GM10248 (cell line): ENCODE measurements at regions not wholly inside any gene's neighbourhood (a gene's known extent, or its start where the extent isn't known, plus 50 kb on each side); places are given as distances from the start of the nearest gene placed in this dataset.

Experiments
- CTCF ChIA-PET: fragments of 300-600 bp; sonication (Branson Sonifier 250); formaldehyde crosslinking; extraction: SDS; loops from one replicate; lab custom pipeline; 2021; ENCODE audit warnings: antibody characterized with exemption; lab: Yijun Ruan, JAX
- POLR2A ChIA-PET: fragments of 350-650 bp; sonication (Branson Sonifier 250); formaldehyde crosslinking; extraction: SDS; loops from one replicate; lab custom pipeline; 2020; ENCODE audit warnings: antibody characterized with exemption; lab: Yijun Ruan, JAX
- DNase-seq: peaks from one replicate; pipeline ENCODE4 v3.0.0; 2012; ENCODE audit errors: extremely low spot score
- TF ChIP-seq, protein P1 (sequence below): IDR thresholded peaks from 2 replicates; pipeline ENCODE4 v1.5.1; 2012; ENCODE audit warnings: mild to moderate bottlenecking, low read depth; ENCODE audit errors: extremely low read depth, missing control alignments, control extremely low read depth

DNA sequence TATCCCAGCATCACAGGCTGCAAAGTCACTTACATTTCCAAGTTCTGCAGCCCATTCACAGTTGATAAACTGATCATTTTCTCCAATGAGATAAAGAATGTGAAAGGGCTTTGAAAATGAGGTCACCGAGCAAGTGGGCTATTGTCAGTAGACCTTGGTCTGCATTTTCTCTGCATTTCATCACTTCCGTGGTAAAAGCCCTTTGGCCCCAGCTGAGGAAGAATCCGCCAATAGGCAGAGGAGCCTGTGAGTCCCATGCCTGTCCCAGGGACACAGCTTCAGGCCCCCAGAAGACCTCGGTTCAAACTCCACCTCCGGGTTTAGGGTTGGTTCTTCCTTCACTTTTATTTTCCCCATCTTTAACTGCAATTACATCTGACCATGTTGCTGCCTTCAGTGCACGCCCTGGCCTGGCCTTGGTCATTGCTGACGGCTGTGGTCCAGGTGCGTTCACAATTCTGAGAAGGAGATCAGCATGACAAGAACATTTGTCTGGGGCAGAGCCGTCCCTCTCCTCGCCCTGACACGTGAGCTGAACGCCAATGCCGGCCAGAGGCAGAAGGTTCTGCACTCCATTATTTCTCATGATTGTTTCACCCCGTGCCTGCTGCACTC, 292.5 kb downstream of the TCERG1L start:
- ChIA-PET CTCF (no interaction called here), POLR2A (no interaction called here)
- TF ChIP-seq, protein P1, sequence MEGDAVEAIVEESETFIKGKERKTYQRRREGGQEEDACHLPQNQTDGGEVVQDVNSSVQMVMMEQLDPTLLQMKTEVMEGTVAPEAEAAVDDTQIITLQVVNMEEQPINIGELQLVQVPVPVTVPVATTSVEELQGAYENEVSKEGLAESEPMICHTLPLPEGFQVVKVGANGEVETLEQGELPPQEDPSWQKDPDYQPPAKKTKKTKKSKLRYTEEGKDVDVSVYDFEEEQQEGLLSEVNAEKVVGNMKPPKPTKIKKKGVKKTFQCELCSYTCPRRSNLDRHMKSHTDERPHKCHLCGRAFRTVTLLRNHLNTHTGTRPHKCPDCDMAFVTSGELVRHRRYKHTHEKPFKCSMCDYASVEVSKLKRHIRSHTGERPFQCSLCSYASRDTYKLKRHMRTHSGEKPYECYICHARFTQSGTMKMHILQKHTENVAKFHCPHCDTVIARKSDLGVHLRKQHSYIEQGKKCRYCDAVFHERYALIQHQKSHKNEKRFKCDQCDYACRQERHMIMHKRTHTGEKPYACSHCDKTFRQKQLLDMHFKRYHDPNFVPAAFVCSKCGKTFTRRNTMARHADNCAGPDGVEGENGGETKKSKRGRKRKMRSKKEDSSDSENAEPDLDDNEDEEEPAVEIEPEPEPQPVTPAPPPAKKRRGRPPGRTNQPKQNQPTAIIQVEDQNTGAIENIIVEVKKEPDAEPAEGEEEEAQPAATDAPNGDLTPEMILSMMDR: no peak
- DNase-seq: no peak

DNA sequence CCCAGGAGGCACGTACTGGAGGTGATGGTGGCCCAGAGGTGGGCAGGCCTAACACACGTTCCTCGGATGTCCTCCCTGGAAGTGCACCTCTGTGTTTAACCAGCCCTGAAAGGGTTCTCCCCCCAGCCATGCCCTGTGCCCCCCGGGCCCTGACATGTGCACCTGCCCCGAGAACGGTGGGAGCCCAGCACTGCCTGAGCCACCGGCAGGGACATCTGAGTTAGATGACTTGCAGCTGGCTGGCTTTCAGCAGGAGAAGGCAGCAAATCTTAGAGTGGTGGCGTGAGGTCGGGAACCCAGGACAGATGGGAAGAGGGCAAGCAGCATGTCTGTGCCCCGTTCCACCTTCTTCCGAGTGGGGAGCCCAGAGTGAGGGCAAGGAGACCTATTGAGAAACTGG, 291.8 kb downstream of the TCERG1L start:
- ChIA-PET POLR2A (no interaction called here), CTCF (no interaction called here)
- DNase-seq: no peak
- TF ChIP-seq, protein P1: no peak

DNA sequence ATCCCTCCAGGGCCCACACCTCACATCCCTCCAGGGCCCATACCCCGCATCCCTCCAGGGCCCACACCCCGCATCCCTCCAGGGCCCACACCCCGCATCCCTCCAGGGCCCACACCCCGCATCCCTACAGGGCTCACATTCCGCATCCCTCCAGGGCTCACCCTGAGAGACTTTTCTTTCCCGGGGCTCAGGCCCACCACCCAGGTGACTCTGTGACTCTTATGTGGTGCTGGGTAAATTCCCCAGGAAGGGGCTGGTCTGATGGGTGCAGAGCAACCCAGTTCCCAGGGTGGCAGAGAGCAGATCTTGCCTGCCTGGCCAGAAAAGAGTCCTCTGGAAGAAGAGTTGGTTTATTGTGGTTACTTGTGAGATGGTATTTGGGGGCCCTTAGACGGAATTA, 290.7 kb downstream of the TCERG1L start:
- TF ChIP-seq, protein P1: no peak
- CTCF ChIA-PET: no interaction called here
- POLR2A ChIA-PET: no interaction called here
- DNase-seq: no peak

DNA sequence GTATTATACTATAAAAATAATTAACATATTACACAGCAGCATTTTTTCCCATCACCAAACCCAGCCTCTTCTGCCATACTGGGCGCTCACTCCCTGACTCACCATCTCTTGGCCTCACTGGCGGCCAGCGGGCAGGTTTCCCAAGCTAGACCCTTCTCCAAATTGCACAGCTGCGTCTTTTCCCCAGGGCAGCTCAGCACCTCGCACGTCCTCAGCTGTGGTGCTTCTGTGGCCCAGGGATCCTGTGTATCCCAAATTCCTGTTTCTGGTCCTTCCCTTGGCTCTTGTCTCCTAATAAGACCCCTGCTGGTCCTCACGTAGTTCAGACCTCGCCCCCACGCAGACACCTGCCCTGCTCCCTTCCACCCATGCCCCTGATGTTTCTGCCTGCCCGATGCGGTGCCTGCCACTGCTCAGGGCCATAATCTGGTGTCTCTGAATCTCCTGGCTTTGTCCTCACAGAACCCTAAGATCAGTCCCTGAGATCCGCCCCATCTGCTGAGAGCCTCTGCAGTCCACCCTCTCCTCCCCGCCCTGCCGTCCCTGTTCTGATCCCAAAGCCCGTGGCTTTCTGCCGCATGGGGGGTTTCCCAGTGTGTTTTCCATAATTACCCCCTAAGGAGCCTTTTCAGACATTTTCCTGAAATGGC, 290.1 kb downstream of the TCERG1L start:
- POLR2A ChIA-PET: no interaction called here
- no peak for DNase-seq
- TF ChIP-seq, protein P1: no peak
- CTCF ChIA-PET: no interaction called here

GRCh38 chr10:131021969-131022368, 289.6 kb downstream of the TCERG1L start:
- TF ChIP-seq, protein P1: no peak
- POLR2A ChIA-PET: no interaction called here
- DNase-seq: no peak
- CTCF ChIA-PET: no interaction called here

DNA sequence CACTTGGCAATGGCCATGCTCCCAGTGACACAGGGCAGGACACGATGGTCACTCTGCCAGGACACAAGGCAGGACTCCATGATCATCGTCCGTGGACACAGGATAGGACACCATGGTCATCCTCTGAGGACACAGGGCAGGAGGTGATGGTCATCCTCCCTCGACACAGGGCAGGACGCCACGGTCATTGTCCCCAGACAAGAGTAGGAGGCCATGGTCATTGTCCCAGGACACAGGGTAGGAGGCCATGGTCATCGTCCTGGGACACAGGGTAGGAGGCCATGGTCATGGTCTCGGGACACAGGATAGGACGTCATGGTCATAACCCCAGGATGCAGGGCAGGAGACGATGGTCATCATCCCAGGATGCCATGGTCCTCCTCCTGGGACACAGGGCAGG, 289.2 kb downstream of the TCERG1L start:
- CTCF ChIA-PET: no interaction called here
- TF ChIP-seq, protein P1: no peak
- no peak for DNase-seq
- POLR2A ChIA-PET: no interaction called here
